ENCODE measurements at regions not wholly inside any gene's neighbourhood (a gene's known extent, or its start where the extent isn't known, plus 50 kb on each side); places are given as distances from the start of the nearest gene placed in this dataset.

GRCh38 chr6:19013026-19013705 is 626.0 kb downstream of the RNF144B start:
- TF ChIP-seq RAD21 (IDR thresholded peaks at IDR 0.05; ENCODE audit: low read depth) (no peak), CTCF (IDR thresholded peaks at IDR 0.05 in 2 of 3, conservative IDR thresholded peaks at IDR 0.05 in 1 of 3; ENCODE audit: borderline replicate concordance in 1 of 3, insufficient read depth in 1 of 3, low read depth in 2 of 3, low read length in 2 of 3) (no peak), POLR2AphosphoS5 (IDR thresholded peaks at IDR 0.05; ENCODE audit: low read depth, low read length) (no peak), SP1 (IDR thresholded peaks at IDR 0.05; ENCODE audit: low read depth) (no peak), EZH2 (IDR thresholded peaks at IDR 0.05) (no peak), POLR2A (IDR thresholded peaks at IDR 0.05; ENCODE audit: borderline replicate concordance, extremely low read depth, insufficient read depth, insufficient read length) (no peak), SRF (IDR thresholded peaks at IDR 0.05; ENCODE audit: low read depth) (no peak), ZNF274 (IDR thresholded peaks at IDR 0.05; ENCODE audit: low read depth, low read length) (no peak), EZH2phosphoT487 (IDR thresholded peaks at IDR 0.05; ENCODE audit: borderline replicate concordance) (no peak), SIN3A (IDR thresholded peaks at IDR 0.05; ENCODE audit: low read depth) (no peak), CEBPB (IDR thresholded peaks at IDR 0.05; ENCODE audit: low read depth) (no peak)
- TF ChIP-seq, protein P1, sequence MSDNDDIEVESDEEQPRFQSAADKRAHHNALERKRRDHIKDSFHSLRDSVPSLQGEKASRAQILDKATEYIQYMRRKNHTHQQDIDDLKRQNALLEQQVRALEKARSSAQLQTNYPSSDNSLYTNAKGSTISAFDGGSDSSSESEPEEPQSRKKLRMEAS (IDR thresholded peaks at IDR 0.05), result no peak
- TF ChIP-seq, protein P2, sequence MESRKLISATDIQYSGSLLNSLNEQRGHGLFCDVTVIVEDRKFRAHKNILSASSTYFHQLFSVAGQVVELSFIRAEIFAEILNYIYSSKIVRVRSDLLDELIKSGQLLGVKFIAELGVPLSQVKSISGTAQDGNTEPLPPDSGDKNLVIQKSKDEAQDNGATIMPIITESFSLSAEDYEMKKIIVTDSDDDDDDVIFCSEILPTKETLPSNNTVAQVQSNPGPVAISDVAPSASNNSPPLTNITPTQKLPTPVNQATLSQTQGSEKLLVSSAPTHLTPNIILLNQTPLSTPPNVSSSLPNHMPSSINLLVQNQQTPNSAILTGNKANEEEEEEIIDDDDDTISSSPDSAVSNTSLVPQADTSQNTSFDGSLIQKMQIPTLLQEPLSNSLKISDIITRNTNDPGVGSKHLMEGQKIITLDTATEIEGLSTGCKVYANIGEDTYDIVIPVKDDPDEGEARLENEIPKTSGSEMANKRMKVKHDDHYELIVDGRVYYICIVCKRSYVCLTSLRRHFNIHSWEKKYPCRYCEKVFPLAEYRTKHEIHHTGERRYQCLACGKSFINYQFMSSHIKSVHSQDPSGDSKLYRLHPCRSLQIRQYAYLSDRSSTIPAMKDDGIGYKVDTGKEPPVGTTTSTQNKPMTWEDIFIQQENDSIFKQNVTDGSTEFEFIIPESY (IDR thresholded peaks at IDR 0.05; ENCODE audit: extremely low read depth, insufficient replicate concordance, low read length), result no peak
